MCF 10A (cell line): ENCODE measurements at regions not wholly inside any gene's neighbourhood (a gene's known extent, or its start where the extent isn't known, plus 50 kb on each side); places are given as distances from the start of the nearest gene placed in this dataset.
"Not testable (repeated sequence)": the region's sequence is repeated elsewhere in the genome, so short reads cannot be mapped to it uniquely, and the experiment has no call there.

Source experiments
- BruUV-seq: library from RNA; stranded (reverse); fragments of 400-500 nt; replicated peaks from 2 replicates; lab custom pipeline; 2021; lab: Mats Ljungman, UMichigan
- CTCF ChIA-PET: fragments of 300-600 bp; sonication (Branson Sonifier 250); formaldehyde crosslinking; extraction: SDS; loops from one replicate; lab custom pipeline; 2021; ENCODE audit warnings: antibody characterized with exemption, inconsistent platforms; lab: Yijun Ruan, JAX
- POLR2A ChIA-PET: fragments of 300-600, 350-650 bp; sonication (Branson Sonifier 250); formaldehyde crosslinking; extraction: SDS; loops from one replicate; lab custom pipeline; 2020; ENCODE audit warnings: antibody characterized with exemption, inconsistent platforms; lab: Yijun Ruan, JAX
- DNase-seq: peaks from one replicate; pipeline ENCODE4 v3.0.0-alpha.2; 2018; ENCODE audit not compliant: unreplicated experiment
- H3K27ac Mint-ChIP-seq: one replicate; pipeline ENCODE4 v1.8.0; 2022; ENCODE audit warnings: mild to moderate bottlenecking, low read depth, mixed read lengths; ENCODE audit not compliant: unreplicated experiment
- H3K27me3 Mint-ChIP-seq: one replicate; pipeline ENCODE4 v1.8.0; 2022; ENCODE audit warnings: mixed read lengths; ENCODE audit not compliant: insufficient read depth, unreplicated experiment
- H3K36me3 Mint-ChIP-seq: one replicate; pipeline ENCODE4 v1.8.0; 2022; ENCODE audit warnings: mild to moderate bottlenecking, moderate library complexity, mixed read lengths; ENCODE audit not compliant: insufficient read depth, unreplicated experiment
- H3K4me1 Mint-ChIP-seq: one replicate; pipeline ENCODE4 v1.8.0; 2022; ENCODE audit warnings: mixed read lengths; ENCODE audit not compliant: insufficient read depth, unreplicated experiment
- H3K4me3 Mint-ChIP-seq: one replicate; pipeline ENCODE4 v1.8.0; 2022; ENCODE audit warnings: mild to moderate bottlenecking, moderate library complexity, mixed read lengths; ENCODE audit not compliant: unreplicated experiment
- H3K9me3 Mint-ChIP-seq: one replicate; pipeline ENCODE4 v1.8.0; 2022; ENCODE audit warnings: mixed read lengths; ENCODE audit not compliant: unreplicated experiment
- intact Hi-C: fragments of 100-400 bp; cut with micrococcal nuclease; formaldehyde crosslinking; loops from 2 replicates; pipeline ENCODE4 v1.14.1; 2022
- TF ChIP-seq, protein P1 (sequence below): fragments of 200-600 bp; IDR thresholded peaks from one replicate; pipeline ENCODE4 v1.8.0; 2022; ENCODE audit warnings: antibody characterized with exemption, mild to moderate bottlenecking; ENCODE audit not compliant: unreplicated experiment

DNA sequence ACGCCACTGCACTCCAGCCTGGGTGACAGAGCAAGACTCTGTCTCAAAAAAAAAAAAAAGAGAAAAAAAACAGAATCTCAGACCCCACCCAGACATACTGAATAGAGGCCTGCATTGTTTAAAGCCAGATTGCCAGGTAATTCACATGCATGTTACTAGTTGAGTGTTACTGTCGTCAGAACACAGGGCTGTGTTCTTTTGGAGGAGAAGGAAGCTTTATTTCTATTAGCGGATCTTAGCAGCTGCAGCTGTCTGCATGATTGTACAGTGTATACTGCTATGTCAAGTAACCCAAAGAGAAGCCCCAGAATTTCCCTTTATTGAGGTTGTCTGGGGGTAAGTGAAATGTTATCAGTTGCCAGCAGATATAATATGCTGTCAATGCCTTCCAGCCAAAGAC lies 496.6 kb upstream of the NAALADL2 start:
- no peaks in the 10 kb centered on the region for H3K27me3 Mint-ChIP-seq
- no TSS peak for BruUV-seq
- DNase-seq: no peak
- POLR2A ChIA-PET: interaction anchor here (0.6 kb wide), 1 partner anchor 231 kb away, joined by 3 read pairs; no protein-coding TSS in a partner anchor
- TF ChIP-seq, protein P1, sequence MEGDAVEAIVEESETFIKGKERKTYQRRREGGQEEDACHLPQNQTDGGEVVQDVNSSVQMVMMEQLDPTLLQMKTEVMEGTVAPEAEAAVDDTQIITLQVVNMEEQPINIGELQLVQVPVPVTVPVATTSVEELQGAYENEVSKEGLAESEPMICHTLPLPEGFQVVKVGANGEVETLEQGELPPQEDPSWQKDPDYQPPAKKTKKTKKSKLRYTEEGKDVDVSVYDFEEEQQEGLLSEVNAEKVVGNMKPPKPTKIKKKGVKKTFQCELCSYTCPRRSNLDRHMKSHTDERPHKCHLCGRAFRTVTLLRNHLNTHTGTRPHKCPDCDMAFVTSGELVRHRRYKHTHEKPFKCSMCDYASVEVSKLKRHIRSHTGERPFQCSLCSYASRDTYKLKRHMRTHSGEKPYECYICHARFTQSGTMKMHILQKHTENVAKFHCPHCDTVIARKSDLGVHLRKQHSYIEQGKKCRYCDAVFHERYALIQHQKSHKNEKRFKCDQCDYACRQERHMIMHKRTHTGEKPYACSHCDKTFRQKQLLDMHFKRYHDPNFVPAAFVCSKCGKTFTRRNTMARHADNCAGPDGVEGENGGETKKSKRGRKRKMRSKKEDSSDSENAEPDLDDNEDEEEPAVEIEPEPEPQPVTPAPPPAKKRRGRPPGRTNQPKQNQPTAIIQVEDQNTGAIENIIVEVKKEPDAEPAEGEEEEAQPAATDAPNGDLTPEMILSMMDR: no peak
- no peak overlapping the region for H3K27ac Mint-ChIP-seq
- CTCF ChIA-PET: no interaction called here
- no peaks in the 10 kb centered on the region for H3K36me3 Mint-ChIP-seq
- intact Hi-C loops: no loop called here
- H3K4me1 Mint-ChIP-seq: no peaks in the 10 kb centered on the region
- no peak overlapping the region for H3K4me3 Mint-ChIP-seq
- H3K9me3 Mint-ChIP-seq: no peaks in the 10 kb centered on the region

DNA sequence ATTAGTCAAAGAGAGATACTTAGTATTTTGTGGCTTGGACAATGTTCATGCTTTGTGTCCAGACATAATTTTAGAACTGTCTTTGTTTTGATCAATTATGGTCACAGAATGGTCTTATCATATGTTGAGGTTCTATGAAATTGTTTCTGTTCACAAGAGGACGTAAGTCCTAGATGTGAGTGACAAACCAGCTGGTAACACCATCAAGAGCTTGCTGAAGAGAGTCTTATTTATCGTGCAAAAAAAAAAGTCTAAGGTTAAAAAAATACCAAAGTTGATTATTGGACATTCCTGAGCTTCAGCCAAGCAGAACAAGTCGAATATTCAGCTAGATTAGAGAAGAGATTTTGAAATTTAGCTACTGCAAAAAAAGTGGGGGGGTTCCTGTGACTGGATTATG lies 495.9 kb upstream of the NAALADL2 start:
- intact Hi-C loops: no loop called here
- POLR2A ChIA-PET: interaction anchor here (1.0 kb wide), 1 partner anchor 17 kb away, joined by 3 read pairs; no protein-coding TSS in a partner anchor
- BruUV-seq: no TSS peak
- no peaks in the 10 kb centered on the region for H3K27me3 Mint-ChIP-seq
- H3K36me3 Mint-ChIP-seq: no peaks in the 10 kb centered on the region
- no peak overlapping the region for H3K4me3 Mint-ChIP-seq
- H3K27ac Mint-ChIP-seq: no peak overlapping the region
- no peaks in the 10 kb centered on the region for H3K4me1 Mint-ChIP-seq
- no peak for DNase-seq
- TF ChIP-seq, protein P1: no peak
- CTCF ChIA-PET: interaction anchor here (0.7 to 1.2 kb wide), 3 partner anchors 7 to 1969 kb away, joined by 3 read pairs; no protein-coding TSS in a partner anchor
- no peaks in the 10 kb centered on the region for H3K9me3 Mint-ChIP-seq

DNA sequence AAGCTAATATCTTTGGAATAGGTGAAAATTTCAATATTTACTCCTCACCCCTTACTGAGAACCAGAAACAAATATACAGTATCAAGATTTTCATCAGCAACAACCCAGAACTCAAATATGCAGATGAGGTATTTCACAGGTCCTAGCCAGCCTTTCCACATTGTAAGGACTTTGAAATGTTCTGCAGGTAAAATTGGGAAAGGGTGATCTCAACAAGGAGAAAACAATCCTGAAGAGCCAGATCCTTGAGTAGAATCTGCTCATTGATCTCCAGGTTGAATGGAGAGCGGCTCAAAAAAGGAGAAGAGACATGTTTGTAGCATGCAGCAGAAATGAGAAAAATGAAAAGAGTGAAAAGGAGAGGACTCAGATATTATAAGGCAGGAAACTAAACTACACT lies 493.3 kb upstream of the NAALADL2 start:
- no peaks in the 10 kb centered on the region for H3K27me3 Mint-ChIP-seq
- no peak overlapping the region for H3K27ac Mint-ChIP-seq
- no peaks in the 10 kb centered on the region for H3K36me3 Mint-ChIP-seq
- intact Hi-C loops: no loop called here
- POLR2A ChIA-PET: interaction anchor here (0.6 kb wide), 1 partner anchor 1415 kb away, joined by 3 read pairs; no protein-coding TSS in a partner anchor
- H3K9me3 Mint-ChIP-seq: no peaks in the 10 kb centered on the region
- no TSS peak for BruUV-seq
- TF ChIP-seq, protein P1: no peak
- H3K4me1 Mint-ChIP-seq: no peaks in the 10 kb centered on the region
- H3K4me3 Mint-ChIP-seq: no peak overlapping the region
- CTCF ChIA-PET: interaction anchor here (0.6 to 1.2 kb wide), 4 partner anchors 10 to 679 kb away, joined by 3 read pairs; no protein-coding TSS in a partner anchor
- no peak for DNase-seq

DNA sequence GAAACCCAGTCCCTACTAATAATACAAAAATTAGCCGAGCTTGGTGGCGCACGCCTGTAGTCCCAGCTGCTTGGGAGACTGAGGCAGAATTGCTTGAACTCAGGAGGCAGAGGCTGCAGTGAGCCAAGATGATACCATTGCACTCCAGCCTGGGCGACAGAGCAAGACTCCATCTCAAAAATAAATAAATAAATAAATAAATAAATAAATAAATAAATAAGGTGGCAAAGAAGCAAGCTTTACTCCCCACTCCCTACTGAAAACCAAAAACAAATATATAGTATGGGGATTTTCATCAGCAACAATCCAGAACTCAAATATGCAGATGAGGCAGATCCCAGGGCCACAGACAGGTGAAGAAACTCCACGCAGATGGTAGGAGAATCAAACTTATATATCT lies 492.2 kb upstream of the NAALADL2 start:
- H3K4me3 Mint-ChIP-seq, intact Hi-C loops, BruUV-seq, H3K36me3 Mint-ChIP-seq, POLR2A ChIA-PET, DNase-seq, H3K27ac Mint-ChIP-seq, H3K4me1 Mint-ChIP-seq, H3K27me3 Mint-ChIP-seq, H3K9me3 Mint-ChIP-seq: not testable (repeated sequence)
- CTCF ChIA-PET: interaction anchor here (0.6 kb wide), 1 partner anchor 156 kb away, joined by 3 read pairs; no protein-coding TSS in a partner anchor
